Psoas muscle (tissue), 7 donors: ENCODE measurements at regions not wholly inside any gene's neighbourhood (a gene's known extent, or its start where the extent isn't known, plus 50 kb on each side); places are given as distances from the start of the nearest gene placed in this dataset.

ENCODE experiments used
- ATAC-seq, 4 donors: fragments of 200-7000 bp; cut with Tn5 transposase; one replicate each; pipeline ENCODE4 v1.9.1; 2020; ENCODE audit warnings: moderate library complexity in 3 of 4, mild to moderate bottlenecking in 2 of 4
- DNase-seq, 2 donors: peaks; one replicate each; pipeline ENCODE4 v3.0.0-alpha.2; 2020
- H3K27ac ChIP-seq: fragments of 200-600 bp; one replicate; pipeline ENCODE4 v1.8.0; 2022
- H3K27me3 ChIP-seq, 3 donors: fragments of 200-600 bp in 1 of 3; one replicate each; pipeline versions ENCODE4 v1.6.1 to v1.8.0; 2013 to 2022; ENCODE audit warnings: low read length in 2 of 3, mild to moderate bottlenecking in 2 of 3, moderate library complexity in 1 of 3; ENCODE audit not compliant: insufficient read depth in 3 of 3
- H3K36me3 ChIP-seq, 2 donors: fragments of 200-600 bp in 1 of 2; one replicate each; pipeline versions ENCODE4 v1.6.1 to v1.8.0; 2013 to 2022; ENCODE audit warnings: low read depth in 1 of 2, mild to moderate bottlenecking in 1 of 2, moderate library complexity in 1 of 2; ENCODE audit not compliant: insufficient read depth in 1 of 2
- H3K4me1 ChIP-seq: fragments of 200-600 bp; one replicate; pipeline ENCODE4 v1.8.0; 2022
- H3K4me3 ChIP-seq: fragments of 200-600 bp; one replicate; pipeline ENCODE4 v1.8.0; 2022; ENCODE audit warnings: mild to moderate bottlenecking
- H3K9me3 ChIP-seq: fragments of 200-600 bp; one replicate; pipeline ENCODE4 v1.8.0; 2022
- WGBS, 3 donors: extraction: QIAGEN DNeasy Blood & Tissue Kit; methylation state at CpG; one replicate each; pipeline versions ENCODE4 v1.1.6 to v1.1.7; 2013; 5-methylcytosine and 5-hydroxymethylcytosine counted together
- intact Hi-C, 2 donors: fragments of 100-400 bp; cut with DNase I; formaldehyde crosslinking; loops; one replicate each; pipeline versions ENCODE4 v1.11.0 to v1.14.2; 2022
- TF ChIP-seq, protein P1 (sequence below): fragments of 200-600 bp; IDR thresholded peaks from one replicate; pipeline ENCODE4 v1.8.0; 2022; ENCODE audit warnings: antibody characterized with exemption
- donor health status: healthy with polysubstance abuse.
- donor health status: DM: no; HTN: no; CAD: no; lungs with moderate emphysema.
- donor health status: Bipolar disorder and iron deficiency.
- donor health status: healthy.
- donor health status: DM: yes; HTN: yes; CAD: no.
- donor health status: DM: no; HTN: no; CAD: no.
- donor health status: DM: yes; HTN: yes; CAD: no.

DNA sequence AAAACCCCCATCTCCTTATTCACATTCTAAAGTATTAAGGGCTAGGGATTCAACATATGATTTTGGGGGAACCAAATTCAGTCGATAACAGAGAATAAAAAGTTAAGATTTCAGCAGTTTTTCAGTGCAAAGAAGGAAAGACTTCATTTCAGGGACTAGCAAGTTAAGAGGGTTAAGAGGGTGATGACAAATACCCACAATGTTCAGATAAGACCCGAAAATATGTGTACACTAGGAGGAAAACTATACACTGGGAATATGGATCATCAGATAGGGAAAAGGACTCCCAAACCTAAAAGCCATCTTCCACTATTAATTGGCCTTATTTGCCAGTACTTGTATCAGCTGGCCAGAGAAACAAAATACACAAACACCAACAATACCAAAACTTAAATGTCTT, 824.2 kb downstream of the SLC16A7 start:
- ATAC-seq (no peak), DNase-seq (no peak)
- Histone ChIP-seq H3K27me3 (no peaks in the 10 kb centered on the region), H3K4me1 (no peaks in the 10 kb centered on the region), H3K36me3 (no peaks in the 10 kb centered on the region), H3K4me3 (no peak overlapping the region), H3K27ac (no peak overlapping the region), H3K9me3 (peaks cover 7% of the 10 kb centered on the region)
- TF ChIP-seq, protein P1, sequence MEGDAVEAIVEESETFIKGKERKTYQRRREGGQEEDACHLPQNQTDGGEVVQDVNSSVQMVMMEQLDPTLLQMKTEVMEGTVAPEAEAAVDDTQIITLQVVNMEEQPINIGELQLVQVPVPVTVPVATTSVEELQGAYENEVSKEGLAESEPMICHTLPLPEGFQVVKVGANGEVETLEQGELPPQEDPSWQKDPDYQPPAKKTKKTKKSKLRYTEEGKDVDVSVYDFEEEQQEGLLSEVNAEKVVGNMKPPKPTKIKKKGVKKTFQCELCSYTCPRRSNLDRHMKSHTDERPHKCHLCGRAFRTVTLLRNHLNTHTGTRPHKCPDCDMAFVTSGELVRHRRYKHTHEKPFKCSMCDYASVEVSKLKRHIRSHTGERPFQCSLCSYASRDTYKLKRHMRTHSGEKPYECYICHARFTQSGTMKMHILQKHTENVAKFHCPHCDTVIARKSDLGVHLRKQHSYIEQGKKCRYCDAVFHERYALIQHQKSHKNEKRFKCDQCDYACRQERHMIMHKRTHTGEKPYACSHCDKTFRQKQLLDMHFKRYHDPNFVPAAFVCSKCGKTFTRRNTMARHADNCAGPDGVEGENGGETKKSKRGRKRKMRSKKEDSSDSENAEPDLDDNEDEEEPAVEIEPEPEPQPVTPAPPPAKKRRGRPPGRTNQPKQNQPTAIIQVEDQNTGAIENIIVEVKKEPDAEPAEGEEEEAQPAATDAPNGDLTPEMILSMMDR, result no peak
- WGBS, 3 donors, result 42 to 79% (median 53%) methylated on average over 2 of the region's 2 CpGs
- intact Hi-C loops, result no loop called here

DNA sequence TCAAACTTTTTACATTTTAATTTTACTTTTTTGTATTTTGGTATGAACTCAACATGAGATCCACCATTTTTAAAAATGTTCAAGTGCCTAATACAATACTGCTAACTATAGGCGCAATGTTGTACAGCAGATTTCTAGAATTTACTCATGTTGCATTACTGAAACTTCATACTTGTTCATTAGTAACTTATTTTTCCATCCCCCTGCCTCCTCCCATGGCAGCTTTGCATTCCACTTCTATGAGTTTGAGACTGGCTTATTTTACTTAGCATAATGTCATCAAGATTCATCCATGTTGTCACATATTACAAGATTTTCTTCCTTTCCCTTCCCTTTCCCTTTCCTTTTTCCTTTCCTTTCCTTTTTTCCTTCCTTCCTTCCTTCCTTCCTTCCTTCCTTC, 825.9 kb downstream of the SLC16A7 start:
- WGBS, 3 donors, result 94 to 100% (median 98%) methylated on average over 1 of the region's 1 CpG
- intact Hi-C loops, result no loop called here

DNA sequence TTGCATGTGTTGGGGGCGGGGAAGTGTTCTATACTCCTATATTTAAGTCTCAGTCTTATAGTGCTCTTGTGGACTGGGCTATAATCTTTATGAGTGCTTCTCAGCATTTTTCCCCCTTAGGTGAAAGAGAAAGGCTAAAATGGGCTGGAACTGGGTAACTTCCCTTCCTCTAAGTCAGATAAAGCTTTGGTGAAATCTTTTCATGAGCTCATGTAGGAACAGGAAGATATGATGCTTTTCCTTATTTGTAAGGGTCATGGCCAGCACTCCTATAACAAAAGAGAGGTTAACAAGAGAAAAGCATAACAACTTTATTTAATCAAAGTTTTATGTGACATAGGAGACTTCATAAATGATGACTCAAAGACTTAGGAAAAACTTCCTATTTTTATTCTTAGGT, 841.5 kb downstream of the SLC16A7 start:
- WGBS, 3 donors, result 79 to 88% (median 80%) methylated on average over 1 of the region's 1 CpG
- intact Hi-C loops, result no loop called here
- TF ChIP-seq, protein P1, result no peak

More for the DNA sequence above, 825.9 kb downstream of the SLC16A7 start:
- DNase-seq (no peak), ATAC-seq (no peak)
- H3K27me3 ChIP-seq, result no peaks in the 10 kb centered on the region
- H3K4me3 ChIP-seq, result no peak overlapping the region
- no peak overlapping the region for H3K27ac ChIP-seq
- no peaks in the 10 kb centered on the region for H3K4me1 ChIP-seq
- no peaks in the 10 kb centered on the region for H3K9me3 ChIP-seq
- TF ChIP-seq, protein P1, result no peak
- no peaks in the 10 kb centered on the region for H3K36me3 ChIP-seq

DNA sequence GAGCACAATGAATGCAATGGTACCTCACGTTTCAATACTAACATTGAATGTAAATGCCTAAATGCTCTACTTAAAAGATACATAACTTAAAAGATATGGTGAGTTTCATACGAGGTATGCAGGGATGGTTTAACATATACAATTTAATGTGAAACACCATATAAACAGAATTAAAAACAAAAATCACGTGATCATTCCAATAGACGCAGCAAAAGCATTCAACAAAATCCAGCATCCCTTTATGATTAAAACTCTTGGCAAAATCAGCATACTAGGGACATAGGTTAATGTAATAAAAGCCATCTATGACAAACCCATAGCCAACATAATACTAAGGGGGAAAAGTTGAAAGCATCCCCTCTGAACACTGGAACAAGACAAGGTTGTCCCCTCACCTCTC, 845.7 kb downstream of the SLC16A7 start:
- Histone ChIP-seq H3K27me3 (no peaks in the 10 kb centered on the region), H3K9me3 (no peaks in the 10 kb centered on the region), H3K36me3 (no peaks in the 10 kb centered on the region), H3K4me3 (no peak overlapping the region), H3K4me1 (no peaks in the 10 kb centered on the region), H3K27ac (no peak overlapping the region)
- intact Hi-C loops, result no loop called here
- WGBS, 3 donors, result 76 to 80% (median 78%) methylated on average over 4 of the region's 4 CpGs
- TF ChIP-seq, protein P1, result no peak
- no peak for DNase-seq
- no peak for ATAC-seq

More for the DNA sequence above, 841.5 kb downstream of the SLC16A7 start:
- no peak for DNase-seq
- Histone ChIP-seq H3K36me3 (no peaks in the 10 kb centered on the region), H3K4me3 (no peak overlapping the region), H3K27ac (no peak overlapping the region), H3K27me3 (no peaks in the 10 kb centered on the region), H3K4me1 (no peaks in the 10 kb centered on the region), H3K9me3 (no peaks in the 10 kb centered on the region)
- ATAC-seq, result no peak

DNA sequence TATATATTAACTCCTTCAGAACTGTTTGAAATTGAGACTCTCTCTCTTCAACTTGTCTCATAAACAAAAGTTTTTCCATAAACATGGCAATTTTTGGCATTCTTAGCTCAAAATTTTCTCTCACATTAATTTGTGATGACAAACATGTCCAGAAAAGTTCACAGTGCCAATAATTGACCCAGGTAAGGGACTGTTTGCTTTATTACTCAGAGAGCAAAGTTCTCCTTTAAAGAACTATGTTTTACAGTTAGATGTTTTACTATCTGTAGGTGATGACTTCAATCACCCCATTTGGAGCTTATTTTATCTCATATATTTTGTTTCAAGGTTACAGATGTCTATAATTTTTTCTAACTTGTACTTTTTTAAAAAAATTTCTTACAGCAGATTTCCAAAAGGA, 855.6 kb downstream of the SLC16A7 start:
- no peak for DNase-seq
- Histone ChIP-seq H3K27ac (no peak overlapping the region), H3K27me3 (no peaks in the 10 kb centered on the region), H3K9me3 (no peaks in the 10 kb centered on the region), H3K36me3 (no peaks in the 10 kb centered on the region), H3K4me3 (no peak overlapping the region), H3K4me1 (no peaks in the 10 kb centered on the region)
- TF ChIP-seq, protein P1, result no peak
- ATAC-seq, result no peak
- intact Hi-C loops, result no loop called here
